ENCODE measurements at regions not wholly inside any gene's neighbourhood (a gene's known extent, or its start where the extent isn't known, plus 50 kb on each side); places are given as distances from the start of the nearest gene placed in this dataset.

GRCh38 chr4:156313497-156313896 lies 359.8 kb upstream of the CTSO start:
- H3K36me3 ChIP-seq (ENCODE audit: low read depth) = no peaks in the 10 kb centered on the region
- DNase-seq = no peak
- intact Hi-C loops (cut with micrococcal nuclease; ENCODE audit: unreplicated experiment) = no loop called here
- H3K9me3 ChIP-seq (ENCODE audit: insufficient read depth, low read depth) = no peaks in the 10 kb centered on the region
- TF ChIP-seq EZH2 (IDR thresholded peaks at IDR 0.05; ENCODE audit: low read depth) = no peak
- no peak for TF ChIP-seq CTCF (conservative IDR thresholded peaks at IDR 0.05)
- no peaks in the 10 kb centered on the region for H3K4me1 ChIP-seq (replicated peaks; ENCODE audit: insufficient read depth)
- no peak overlapping the region for H3K27ac ChIP-seq
- no peak overlapping the region for H3K4me2 ChIP-seq
- ChIA-PET POLR2A (ENCODE audit: unreplicated experiment) (no interaction called here), CTCF (no interaction called here)
- no peaks in the 10 kb centered on the region for H4K20me1 ChIP-seq (ENCODE audit: insufficient read depth)
- no peaks in the 10 kb centered on the region for H3F3A ChIP-seq (ENCODE audit: insufficient read depth, low read depth)
- no peak overlapping the region for H3K4me3 ChIP-seq
- BruUV-seq (replicated peaks) = no TSS peak
- H3K27me3 ChIP-seq (ENCODE audit: insufficient read depth, low read depth) = no peaks in the 10 kb centered on the region
- H3K9me2 ChIP-seq (ENCODE audit: insufficient read depth) = no peaks in the 10 kb centered on the region
- H2AFZ ChIP-seq = no peak overlapping the region
- no peaks in the 10 kb centered on the region for H3K79me2 ChIP-seq (ENCODE audit: low read depth)

- intact Hi-C loops (cut with micrococcal nuclease; ENCODE audit: unreplicated experiment) = no loop called here
- H3F3A ChIP-seq (ENCODE audit: insufficient read depth, low read depth) = no peaks in the 10 kb centered on the region
- no peaks in the 10 kb centered on the region for H4K20me1 ChIP-seq (ENCODE audit: insufficient read depth)
- H3K79me2 ChIP-seq (ENCODE audit: low read depth) = no peaks in the 10 kb centered on the region
- no peaks in the 10 kb centered on the region for H3K9me2 ChIP-seq (ENCODE audit: insufficient read depth)
- no peaks in the 10 kb centered on the region for H3K4me1 ChIP-seq (replicated peaks; ENCODE audit: insufficient read depth)
- no peaks in the 10 kb centered on the region for H3K27me3 ChIP-seq (ENCODE audit: insufficient read depth, low read depth)
- CTCF ChIA-PET = no interaction called here
- TF ChIP-seq EZH2 (IDR thresholded peaks at IDR 0.05; ENCODE audit: low read depth) (no peak), CTCF (conservative IDR thresholded peaks at IDR 0.05) (no peak)
- H3K9me3 ChIP-seq (ENCODE audit: insufficient read depth, low read depth) = no peaks in the 10 kb centered on the region
- H3K4me3 ChIP-seq = no peak overlapping the region
- no TSS peak for BruUV-seq (replicated peaks)
- POLR2A ChIA-PET (ENCODE audit: unreplicated experiment) = no interaction called here
- no peak overlapping the region for H3K27ac ChIP-seq
- no peak overlapping the region for H2AFZ ChIP-seq
- no peak for DNase-seq
- no peaks in the 10 kb centered on the region for H3K36me3 ChIP-seq (ENCODE audit: low read depth)
- no peak overlapping the region for H3K4me2 ChIP-seq
Measured at GRCh38 chr4:156312261-156312847, 358.7 kb upstream of the CTSO start.

GRCh38 chr4:156309031-156309430 lies 355.4 kb upstream of the CTSO start:
- POLR2A ChIA-PET (ENCODE audit: unreplicated experiment) = no interaction called here
- TF ChIP-seq EZH2 (IDR thresholded peaks at IDR 0.05; ENCODE audit: low read depth) (no peak), CTCF (conservative IDR thresholded peaks at IDR 0.05) (no peak)
- BruUV-seq (replicated peaks) = no TSS peak

More at GRCh38 chr4:156309031-156309430, 355.4 kb upstream of the CTSO start:
- no peaks in the 10 kb centered on the region for H3K36me3 ChIP-seq (ENCODE audit: low read depth)
- H3K9me3 ChIP-seq (ENCODE audit: insufficient read depth, low read depth) = no peaks in the 10 kb centered on the region
- H3F3A ChIP-seq (ENCODE audit: insufficient read depth, low read depth) = no peaks in the 10 kb centered on the region
- H3K79me2 ChIP-seq (ENCODE audit: low read depth) = no peaks in the 10 kb centered on the region
- H3K4me3 ChIP-seq = no peak overlapping the region
- no peaks in the 10 kb centered on the region for H4K20me1 ChIP-seq (ENCODE audit: insufficient read depth)
- intact Hi-C loops (cut with micrococcal nuclease; ENCODE audit: unreplicated experiment) = no loop called here
- no peak overlapping the region for H3K27ac ChIP-seq
- no peak overlapping the region for H2AFZ ChIP-seq
- CTCF ChIA-PET = no interaction called here
- no peaks in the 10 kb centered on the region for H3K9me2 ChIP-seq (ENCODE audit: insufficient read depth)
- DNase-seq = no peak
- H3K4me1 ChIP-seq (replicated peaks; ENCODE audit: insufficient read depth) = no peaks in the 10 kb centered on the region
- H3K27me3 ChIP-seq (ENCODE audit: insufficient read depth, low read depth) = no peaks in the 10 kb centered on the region
- no peak overlapping the region for H3K4me2 ChIP-seq
